Uterus (tissue), 2 donors: ENCODE measurements at regions not wholly inside any gene's neighbourhood (a gene's known extent, or its start where the extent isn't known, plus 50 kb on each side); places are given as distances from the start of the nearest gene placed in this dataset.

Experiments used
- CTCF ChIP-seq, 4 experiments: fragments of 200-600 bp in 2 of 4; fragments of 450-650 bp in 2 of 4; sonication (generic) in 2 of 4; IDR thresholded peaks; one replicate each; pipeline ENCODE4 v1.5.1; 2016 to 2019; ENCODE audit warnings: antibody characterized with exemption in 4 of 4, mild to moderate bottlenecking in 2 of 4, moderate library complexity in 1 of 4
- POLR2A ChIP-seq, 2 donors: fragments of 450-650 bp; IDR thresholded peaks; one replicate each; pipeline ENCODE4 v1.6.1; 2016; ENCODE audit warnings: antibody characterized with exemption in 2 of 2, mild to moderate bottlenecking in 1 of 2, moderate library complexity in 1 of 2

- TF ChIP-seq CTCF (IDR thresholded peaks at IDR 0.05) = no peak
- no peak for TF ChIP-seq POLR2A (IDR thresholded peaks at IDR 0.05)
These were observed 74.3 kb upstream of the ARID2 start for GRCh38 chr12:45655186-45655585.
